ENCODE measurements at regions not wholly inside any gene's neighbourhood (a gene's known extent, or its start where the extent isn't known, plus 50 kb on each side); places are given as distances from the start of the nearest gene placed in this dataset.

DNA sequence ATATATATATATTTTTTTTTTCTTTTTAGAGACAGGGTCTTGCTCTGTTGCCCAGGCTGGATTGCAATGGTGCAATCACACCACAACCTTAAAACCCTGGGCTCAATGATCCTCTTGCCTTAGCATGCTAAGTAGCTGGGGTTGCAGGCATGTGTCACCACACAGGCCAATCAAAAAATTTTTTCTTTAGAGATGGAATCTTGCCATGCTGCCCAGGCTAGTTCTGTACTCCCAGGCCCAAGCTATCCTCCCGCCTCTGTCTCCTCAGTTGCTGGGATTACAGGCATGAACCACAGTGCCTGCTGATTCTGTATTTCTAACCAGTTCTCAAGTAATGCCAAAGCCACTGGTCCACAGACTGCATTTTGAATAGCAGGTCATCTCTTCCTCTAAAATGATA is 291.3 kb upstream of the ZPLD1 start:
- H3K27me3 ChIP-seq (ENCODE audit: control insufficient read depth in 4 of 4, insufficient read depth in 4 of 4, low read length in 3 of 4): no peaks in the 10 kb centered on the region
- 96% methylated on average over 1 of the region's 1 CpG for WGBS
- no peaks in the 10 kb centered on the region for H3K36me3 ChIP-seq (ENCODE audit: control insufficient read depth in 4 of 4, insufficient read depth in 3 of 4, low read depth in 1 of 4, low read length in 3 of 4)
- peaks cover 0 to 2% (median 0%) of the 10 kb centered on the region in 4 donors for H3K4me1 ChIP-seq (ENCODE audit: control insufficient read depth in 4 of 4, insufficient read depth in 4 of 4, low read length in 3 of 4)
- H3K4me3 ChIP-seq (ENCODE audit: low read depth in 1 of 3, low read length in 3 of 3): no peak overlapping the region
- TF ChIP-seq JUND (IDR thresholded peaks at IDR 0.05) (no peak), HNF4G (IDR thresholded peaks at IDR 0.05) (no peak), FOXA2 (IDR thresholded peaks at IDR 0.05) (no peak), HNF4A (conservative IDR thresholded peaks at IDR 0.05) (no peak), NR2F2 (IDR thresholded peaks at IDR 0.05) (no peak), EGR1 (IDR thresholded peaks at IDR 0.05; ENCODE audit: low read depth in 2 of 2) (no peak), YY1 (IDR thresholded peaks at IDR 0.05) (no peak), GABPA (IDR thresholded peaks at IDR 0.05 in 1 of 2, conservative IDR thresholded peaks at IDR 0.05 in 1 of 2) (no peak), FOXA1 (IDR thresholded peaks at IDR 0.05) (no peak)
- TF ChIP-seq, protein P1, sequence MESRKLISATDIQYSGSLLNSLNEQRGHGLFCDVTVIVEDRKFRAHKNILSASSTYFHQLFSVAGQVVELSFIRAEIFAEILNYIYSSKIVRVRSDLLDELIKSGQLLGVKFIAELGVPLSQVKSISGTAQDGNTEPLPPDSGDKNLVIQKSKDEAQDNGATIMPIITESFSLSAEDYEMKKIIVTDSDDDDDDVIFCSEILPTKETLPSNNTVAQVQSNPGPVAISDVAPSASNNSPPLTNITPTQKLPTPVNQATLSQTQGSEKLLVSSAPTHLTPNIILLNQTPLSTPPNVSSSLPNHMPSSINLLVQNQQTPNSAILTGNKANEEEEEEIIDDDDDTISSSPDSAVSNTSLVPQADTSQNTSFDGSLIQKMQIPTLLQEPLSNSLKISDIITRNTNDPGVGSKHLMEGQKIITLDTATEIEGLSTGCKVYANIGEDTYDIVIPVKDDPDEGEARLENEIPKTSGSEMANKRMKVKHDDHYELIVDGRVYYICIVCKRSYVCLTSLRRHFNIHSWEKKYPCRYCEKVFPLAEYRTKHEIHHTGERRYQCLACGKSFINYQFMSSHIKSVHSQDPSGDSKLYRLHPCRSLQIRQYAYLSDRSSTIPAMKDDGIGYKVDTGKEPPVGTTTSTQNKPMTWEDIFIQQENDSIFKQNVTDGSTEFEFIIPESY (IDR thresholded peaks at IDR 0.05): no peak
- TF ChIP-seq, protein P2, sequence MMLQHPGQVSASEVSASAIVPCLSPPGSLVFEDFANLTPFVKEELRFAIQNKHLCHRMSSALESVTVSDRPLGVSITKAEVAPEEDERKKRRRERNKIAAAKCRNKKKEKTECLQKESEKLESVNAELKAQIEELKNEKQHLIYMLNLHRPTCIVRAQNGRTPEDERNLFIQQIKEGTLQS (IDR thresholded peaks at IDR 0.05): no peak
- TF ChIP-seq, protein P3, sequence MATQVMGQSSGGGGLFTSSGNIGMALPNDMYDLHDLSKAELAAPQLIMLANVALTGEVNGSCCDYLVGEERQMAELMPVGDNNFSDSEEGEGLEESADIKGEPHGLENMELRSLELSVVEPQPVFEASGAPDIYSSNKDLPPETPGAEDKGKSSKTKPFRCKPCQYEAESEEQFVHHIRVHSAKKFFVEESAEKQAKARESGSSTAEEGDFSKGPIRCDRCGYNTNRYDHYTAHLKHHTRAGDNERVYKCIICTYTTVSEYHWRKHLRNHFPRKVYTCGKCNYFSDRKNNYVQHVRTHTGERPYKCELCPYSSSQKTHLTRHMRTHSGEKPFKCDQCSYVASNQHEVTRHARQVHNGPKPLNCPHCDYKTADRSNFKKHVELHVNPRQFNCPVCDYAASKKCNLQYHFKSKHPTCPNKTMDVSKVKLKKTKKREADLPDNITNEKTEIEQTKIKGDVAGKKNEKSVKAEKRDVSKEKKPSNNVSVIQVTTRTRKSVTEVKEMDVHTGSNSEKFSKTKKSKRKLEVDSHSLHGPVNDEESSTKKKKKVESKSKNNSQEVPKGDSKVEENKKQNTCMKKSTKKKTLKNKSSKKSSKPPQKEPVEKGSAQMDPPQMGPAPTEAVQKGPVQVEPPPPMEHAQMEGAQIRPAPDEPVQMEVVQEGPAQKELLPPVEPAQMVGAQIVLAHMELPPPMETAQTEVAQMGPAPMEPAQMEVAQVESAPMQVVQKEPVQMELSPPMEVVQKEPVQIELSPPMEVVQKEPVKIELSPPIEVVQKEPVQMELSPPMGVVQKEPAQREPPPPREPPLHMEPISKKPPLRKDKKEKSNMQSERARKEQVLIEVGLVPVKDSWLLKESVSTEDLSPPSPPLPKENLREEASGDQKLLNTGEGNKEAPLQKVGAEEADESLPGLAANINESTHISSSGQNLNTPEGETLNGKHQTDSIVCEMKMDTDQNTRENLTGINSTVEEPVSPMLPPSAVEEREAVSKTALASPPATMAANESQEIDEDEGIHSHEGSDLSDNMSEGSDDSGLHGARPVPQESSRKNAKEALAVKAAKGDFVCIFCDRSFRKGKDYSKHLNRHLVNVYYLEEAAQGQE (IDR thresholded peaks at IDR 0.05): no peak
- TF ChIP-seq, protein P4, sequence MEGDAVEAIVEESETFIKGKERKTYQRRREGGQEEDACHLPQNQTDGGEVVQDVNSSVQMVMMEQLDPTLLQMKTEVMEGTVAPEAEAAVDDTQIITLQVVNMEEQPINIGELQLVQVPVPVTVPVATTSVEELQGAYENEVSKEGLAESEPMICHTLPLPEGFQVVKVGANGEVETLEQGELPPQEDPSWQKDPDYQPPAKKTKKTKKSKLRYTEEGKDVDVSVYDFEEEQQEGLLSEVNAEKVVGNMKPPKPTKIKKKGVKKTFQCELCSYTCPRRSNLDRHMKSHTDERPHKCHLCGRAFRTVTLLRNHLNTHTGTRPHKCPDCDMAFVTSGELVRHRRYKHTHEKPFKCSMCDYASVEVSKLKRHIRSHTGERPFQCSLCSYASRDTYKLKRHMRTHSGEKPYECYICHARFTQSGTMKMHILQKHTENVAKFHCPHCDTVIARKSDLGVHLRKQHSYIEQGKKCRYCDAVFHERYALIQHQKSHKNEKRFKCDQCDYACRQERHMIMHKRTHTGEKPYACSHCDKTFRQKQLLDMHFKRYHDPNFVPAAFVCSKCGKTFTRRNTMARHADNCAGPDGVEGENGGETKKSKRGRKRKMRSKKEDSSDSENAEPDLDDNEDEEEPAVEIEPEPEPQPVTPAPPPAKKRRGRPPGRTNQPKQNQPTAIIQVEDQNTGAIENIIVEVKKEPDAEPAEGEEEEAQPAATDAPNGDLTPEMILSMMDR (IDR thresholded peaks at IDR 0.05; ENCODE audit: low read depth, low read length, missing input control): no peak
- no peak for DNase-seq (ENCODE audit: low spot score)
- no peak overlapping the region for H3K9ac ChIP-seq (ENCODE audit: low read depth in 1 of 2, low read length in 2 of 2)
- no peaks in the 10 kb centered on the region for H3K9me3 ChIP-seq (ENCODE audit: control insufficient read depth in 4 of 4, low read length in 3 of 4)
- no peak overlapping the region for H3K27ac ChIP-seq (ENCODE audit: low read depth in 1 of 2, low read length in 2 of 2)

DNA sequence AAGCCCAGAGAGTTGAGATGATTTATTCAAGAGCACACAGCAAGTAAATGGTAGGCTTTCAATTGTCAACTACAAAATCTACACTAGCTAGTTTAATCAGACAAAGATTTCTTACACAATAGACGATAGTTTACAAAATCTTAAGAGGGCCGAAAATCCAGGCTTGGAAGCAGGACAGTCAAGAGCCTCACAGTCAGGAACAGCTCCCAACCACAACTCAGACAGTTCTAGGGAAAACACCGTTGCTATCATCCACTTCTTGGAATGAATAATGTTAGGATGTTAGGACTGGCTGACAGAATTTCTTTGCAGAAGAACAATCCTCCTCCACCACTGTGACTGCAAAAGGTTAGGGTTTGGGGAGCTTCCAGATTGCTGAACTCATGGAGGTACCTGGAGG is 290.8 kb upstream of the ZPLD1 start:
- Histone ChIP-seq H3K27me3 (ENCODE audit: control insufficient read depth in 4 of 4, insufficient read depth in 4 of 4, low read length in 3 of 4) (no peaks in the 10 kb centered on the region), H3K36me3 (ENCODE audit: control insufficient read depth in 4 of 4, insufficient read depth in 3 of 4, low read depth in 1 of 4, low read length in 3 of 4) (no peaks in the 10 kb centered on the region), H3K4me1 (ENCODE audit: control insufficient read depth in 4 of 4, insufficient read depth in 4 of 4, low read length in 3 of 4) (peaks cover 0 to 2% (median 0%) of the 10 kb centered on the region in 4 donors), H3K9me3 (ENCODE audit: control insufficient read depth in 4 of 4, low read length in 3 of 4) (no peaks in the 10 kb centered on the region), H3K27ac (ENCODE audit: low read depth in 1 of 2, low read length in 2 of 2) (no peak overlapping the region), H3K4me3 (ENCODE audit: low read depth in 1 of 3, low read length in 3 of 3) (no peak overlapping the region), H3K9ac (ENCODE audit: low read depth in 1 of 2, low read length in 2 of 2) (no peak overlapping the region)
- DNase-seq (ENCODE audit: low spot score): no peak
- 90% methylated on average over 3 of the region's 3 CpGs for WGBS
- TF ChIP-seq RXRA (IDR thresholded peaks at IDR 0.05) (no peak), FOXA2 (IDR thresholded peaks at IDR 0.05) (no peak), TAF1 (conservative IDR thresholded peaks at IDR 0.05) (no peak), GABPA (IDR thresholded peaks at IDR 0.05 in 1 of 2, conservative IDR thresholded peaks at IDR 0.05 in 1 of 2) (no peak), FOXA1 (IDR thresholded peaks at IDR 0.05) (no peak), JUND (IDR thresholded peaks at IDR 0.05) (no peak), YY1 (IDR thresholded peaks at IDR 0.05) (no peak), EGR1 (IDR thresholded peaks at IDR 0.05; ENCODE audit: low read depth in 2 of 2) (no peak)
- TF ChIP-seq, protein P1 (IDR thresholded peaks at IDR 0.05): no peak
- TF ChIP-seq, protein P5, sequence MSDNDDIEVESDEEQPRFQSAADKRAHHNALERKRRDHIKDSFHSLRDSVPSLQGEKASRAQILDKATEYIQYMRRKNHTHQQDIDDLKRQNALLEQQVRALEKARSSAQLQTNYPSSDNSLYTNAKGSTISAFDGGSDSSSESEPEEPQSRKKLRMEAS (IDR thresholded peaks at IDR 0.05): no peak
- TF ChIP-seq, protein P4 (IDR thresholded peaks at IDR 0.05; ENCODE audit: low read depth, low read length, missing input control): no peak
- TF ChIP-seq, protein P2 (IDR thresholded peaks at IDR 0.05): no peak
